ENCODE measurements at regions not wholly inside any gene's neighbourhood (a gene's known extent, or its start where the extent isn't known, plus 50 kb on each side); places are given as distances from the start of the nearest gene placed in this dataset.
"Not testable (repeated sequence)": the region's sequence is repeated elsewhere in the genome, so short reads cannot be mapped to it uniquely, and the experiment has no call there.

DNA sequence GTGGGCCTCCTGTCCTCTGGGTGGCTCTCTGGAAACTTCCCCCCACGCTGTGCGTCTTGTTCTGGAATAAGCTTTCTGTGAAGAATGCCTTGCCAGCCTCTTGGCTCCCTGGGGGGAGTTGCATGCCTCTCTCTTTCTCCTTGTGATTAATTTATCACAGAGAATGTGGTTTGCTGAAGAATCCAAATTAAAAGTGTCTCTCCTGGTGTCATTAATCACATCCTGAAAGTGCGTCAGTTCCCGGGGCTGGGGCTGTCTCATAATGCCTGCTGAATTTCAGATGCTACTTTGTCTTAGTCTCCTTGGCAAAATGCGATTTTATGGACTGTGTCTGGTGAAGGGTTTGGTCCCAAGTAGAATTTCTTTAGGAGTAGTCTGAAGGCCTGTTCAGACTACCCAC, 787.7 kb upstream of the TMEM132C start:
- no peak for DNase-seq

DNA sequence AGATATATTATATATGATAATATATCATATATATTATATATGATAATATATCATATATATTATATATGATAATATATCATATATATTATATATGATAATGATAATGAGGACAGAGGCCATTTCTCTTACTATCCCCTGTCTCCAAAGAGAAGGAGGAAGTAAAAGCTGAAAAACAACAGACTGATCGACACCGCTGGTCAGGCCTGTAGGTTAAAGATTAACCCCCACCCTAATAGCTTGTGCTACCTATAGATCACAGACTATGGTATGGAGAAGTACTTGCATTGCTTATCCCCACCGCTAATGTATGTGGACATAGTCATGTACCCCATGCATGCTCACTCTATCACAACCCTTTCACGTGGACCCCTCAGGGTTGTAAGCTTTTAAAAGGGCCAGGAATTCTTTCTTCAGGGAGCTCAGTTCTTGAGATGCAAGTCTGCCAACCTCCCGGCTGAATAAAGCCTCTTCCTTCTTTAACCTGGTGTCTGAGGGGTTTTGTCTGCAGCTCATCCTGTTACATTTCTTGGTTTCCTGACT, 786.1 kb upstream of the TMEM132C start:
- DNase-seq = no peak

DNA sequence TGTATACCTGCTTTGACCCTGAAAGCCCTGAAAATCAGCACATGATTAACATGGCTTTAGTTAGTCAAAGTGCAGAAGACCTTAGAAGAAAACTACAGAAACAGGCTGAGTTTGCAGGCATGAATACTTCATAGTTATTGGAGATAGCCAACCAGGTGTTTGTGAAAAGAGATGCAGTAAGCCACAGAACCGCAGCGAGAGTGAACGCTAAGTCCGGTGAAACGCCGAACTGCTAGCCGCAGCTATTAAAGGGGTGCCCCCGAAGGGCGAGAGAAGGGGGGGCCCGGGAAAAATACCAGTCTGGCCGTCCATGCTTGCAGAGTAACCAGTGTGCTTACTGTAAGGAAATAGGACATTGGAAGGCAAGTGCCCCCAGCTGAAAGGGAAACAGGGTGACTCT, 784.0 kb upstream of the TMEM132C start:
- no peak for DNase-seq

DNA sequence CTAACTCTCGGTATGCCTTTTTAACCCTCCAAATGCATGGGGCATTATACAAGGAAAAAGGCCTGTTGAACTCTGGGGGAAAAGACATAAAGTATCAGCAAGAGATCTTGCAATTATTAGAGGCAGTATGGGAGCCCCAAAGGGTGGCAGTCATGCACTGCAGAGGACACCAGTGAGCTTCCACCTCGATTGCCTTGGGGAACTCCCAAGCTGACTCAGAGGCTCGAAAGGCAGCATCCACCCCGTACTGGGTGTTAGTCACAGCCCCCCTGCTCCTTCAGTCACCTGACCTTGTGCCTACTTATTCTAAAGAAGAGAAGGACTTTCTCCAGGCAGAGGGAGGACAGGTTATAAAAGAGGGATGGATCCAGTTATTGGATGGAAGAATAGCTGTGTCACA, 781.4 kb upstream of the TMEM132C start:
- no peak for DNase-seq

DNA sequence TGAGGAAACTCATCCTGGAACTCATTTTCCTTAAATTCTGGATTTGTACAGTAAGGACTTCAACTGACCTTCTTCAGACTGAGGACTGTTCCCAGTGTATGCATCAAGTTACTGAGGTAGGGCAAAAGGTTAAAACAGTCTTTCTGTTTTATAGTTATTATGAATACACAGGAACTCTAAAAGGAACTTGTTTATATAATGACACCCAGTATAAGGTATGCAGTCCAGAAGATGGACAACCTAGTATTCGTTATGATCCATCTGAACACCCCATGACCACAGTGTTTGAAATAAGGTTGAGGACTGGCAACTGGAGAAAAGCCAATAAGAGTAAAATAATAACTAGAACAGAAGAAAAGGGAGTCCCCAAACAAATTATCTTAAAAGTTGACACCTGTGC, 779.9 kb upstream of the TMEM132C start:
- no peak for DNase-seq

DNA sequence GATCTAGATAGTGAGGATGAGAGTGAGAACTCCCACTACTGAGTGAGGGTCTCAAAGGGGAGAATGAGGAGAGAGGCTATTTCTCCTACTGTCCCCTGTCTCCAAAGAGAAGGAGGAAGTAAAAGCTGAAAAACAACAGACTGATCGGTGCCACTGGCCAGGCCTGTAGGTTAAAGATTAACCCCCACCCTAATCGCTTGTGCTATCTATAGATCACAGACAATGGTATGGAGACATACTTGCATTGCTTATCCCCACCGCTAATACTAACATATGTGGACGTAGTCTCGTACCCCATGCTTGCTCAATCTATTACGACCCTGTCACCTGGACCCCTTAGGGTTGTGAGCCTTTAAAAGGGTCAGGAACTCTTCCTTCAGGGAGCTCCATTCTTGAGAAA, 777.9 kb upstream of the TMEM132C start:
- no peak for DNase-seq

DNA sequence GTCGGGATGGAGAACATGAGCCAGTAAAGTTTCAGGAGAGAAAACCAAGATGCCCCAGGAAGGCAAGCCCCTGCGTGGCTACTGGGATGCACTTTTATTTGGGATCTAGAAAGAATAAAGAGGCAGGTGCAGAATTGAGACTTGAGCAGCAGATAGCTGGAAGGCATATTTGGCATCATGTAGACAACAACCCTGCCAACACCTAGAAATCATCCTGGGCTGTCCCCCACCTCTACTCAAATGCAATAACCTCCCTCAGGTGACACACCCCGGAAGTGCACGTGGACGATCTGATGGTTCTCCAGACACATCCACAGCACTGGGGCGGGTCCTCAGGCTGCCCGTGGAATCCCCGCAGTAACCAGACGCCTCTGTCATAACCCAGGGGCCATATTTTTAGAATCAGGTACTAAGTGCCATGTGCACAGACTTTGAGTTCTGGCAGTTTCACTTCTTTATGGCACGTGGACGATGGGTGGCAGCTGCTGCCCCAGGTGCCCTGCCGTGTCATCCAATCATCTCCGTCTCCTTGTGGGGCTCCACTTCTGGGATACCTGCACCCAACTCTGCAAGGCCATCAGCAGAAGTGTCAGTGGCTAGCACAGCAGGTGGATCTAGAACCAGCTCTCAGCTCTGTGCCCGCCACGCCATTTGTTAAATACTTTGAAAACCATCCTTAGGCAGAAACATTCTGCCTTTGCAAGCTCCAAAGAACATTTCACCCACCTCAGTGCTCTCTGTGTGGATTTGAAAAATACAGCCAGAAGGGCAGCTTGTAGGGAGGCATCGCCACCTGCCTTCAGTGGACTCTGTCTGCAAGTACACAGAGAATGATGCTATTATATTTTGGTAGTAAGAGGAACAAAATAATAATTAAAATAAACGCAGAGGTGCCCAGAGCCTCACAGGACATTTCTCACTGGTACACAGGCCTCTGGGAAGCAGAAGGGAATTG, 771.7 kb upstream of the TMEM132C start:
- peak in 1 of 2 experiments; percentile 46 for DNase-seq

DNA sequence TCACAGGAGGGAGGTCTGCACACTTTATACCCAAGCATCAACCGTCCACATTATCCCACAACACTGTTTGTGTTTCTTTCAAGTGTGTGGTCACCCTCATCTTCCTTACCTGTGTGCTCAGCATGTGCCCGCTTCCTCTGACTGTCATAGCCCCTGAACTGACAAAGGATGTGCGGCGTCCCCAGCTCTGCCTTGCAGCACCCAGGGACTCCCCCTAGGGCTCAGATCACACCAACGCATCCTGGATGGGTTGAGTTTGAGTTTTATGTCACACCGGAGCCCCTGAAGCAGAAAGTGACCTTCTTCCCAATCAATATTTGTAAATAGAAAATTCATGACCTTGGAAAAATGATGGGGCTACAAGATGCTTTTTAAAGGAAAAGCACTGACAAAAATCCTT, 770.7 kb upstream of the TMEM132C start:
- DNase-seq = no peak

DNA sequence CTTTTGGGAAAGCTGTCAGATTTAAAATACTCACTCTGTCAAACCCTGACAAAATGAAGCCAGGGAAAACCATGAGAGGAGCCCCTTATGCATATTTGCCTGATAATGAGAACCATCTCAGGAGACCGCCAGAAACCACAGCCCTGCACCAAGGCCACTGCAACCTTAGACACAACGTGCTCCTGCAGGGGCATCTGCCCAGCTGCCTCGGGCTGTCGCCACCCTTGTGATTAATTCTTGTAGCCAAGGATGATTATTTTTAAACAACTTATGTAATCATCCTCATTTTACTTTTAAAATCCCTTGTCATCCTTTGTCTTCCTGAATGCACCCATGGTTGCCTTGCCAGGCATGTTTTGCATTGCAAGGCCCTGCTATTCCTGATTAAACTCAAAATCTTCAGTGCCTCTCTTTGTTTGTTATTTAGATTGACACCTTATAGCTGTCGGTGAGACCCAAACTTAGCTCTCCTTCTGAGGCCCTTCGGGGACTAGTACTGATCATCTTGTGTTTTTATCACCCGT, 766.4 kb upstream of the TMEM132C start:
- DNase-seq = no peak

DNA sequence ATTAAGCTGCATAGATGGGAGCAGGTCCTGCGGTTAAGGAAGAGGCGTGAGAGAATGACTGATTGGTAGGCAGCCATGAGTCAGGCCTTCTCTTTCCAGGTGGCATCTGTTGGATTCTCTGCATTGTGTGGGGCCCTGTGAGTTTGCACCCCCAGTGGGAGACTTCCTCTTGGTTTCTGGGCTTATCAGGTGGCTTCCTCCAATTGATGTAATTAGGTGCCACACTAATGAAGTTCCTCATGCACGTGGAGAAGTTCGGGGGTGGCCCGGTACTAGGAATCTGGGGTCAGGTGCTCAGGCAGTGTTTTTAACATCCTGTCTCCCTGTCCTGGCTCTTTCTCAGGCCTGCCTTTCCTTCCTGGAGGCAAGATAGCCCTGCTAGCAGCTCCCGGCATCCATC, 765.1 kb upstream of the TMEM132C start:
- DNase-seq = no peak

DNA sequence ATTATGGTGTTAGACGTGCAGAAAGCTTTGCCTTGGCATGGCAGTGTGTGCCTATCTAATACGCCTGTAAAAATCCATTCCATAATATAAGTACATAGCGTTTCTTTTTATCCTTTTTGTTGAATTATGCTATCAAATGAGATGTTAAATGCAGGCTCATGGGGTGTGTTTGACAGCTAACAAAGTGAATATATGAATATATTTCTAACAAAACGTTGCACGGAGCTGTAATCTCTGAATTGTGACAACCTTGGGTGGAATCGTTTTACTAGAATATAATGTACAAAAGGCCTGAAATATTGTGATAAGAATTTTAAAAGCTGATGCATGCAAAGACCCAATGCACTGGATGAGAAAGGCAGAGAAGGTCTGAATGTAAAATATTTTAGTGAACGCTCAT, 763.7 kb upstream of the TMEM132C start:
- no peak for DNase-seq

DNA sequence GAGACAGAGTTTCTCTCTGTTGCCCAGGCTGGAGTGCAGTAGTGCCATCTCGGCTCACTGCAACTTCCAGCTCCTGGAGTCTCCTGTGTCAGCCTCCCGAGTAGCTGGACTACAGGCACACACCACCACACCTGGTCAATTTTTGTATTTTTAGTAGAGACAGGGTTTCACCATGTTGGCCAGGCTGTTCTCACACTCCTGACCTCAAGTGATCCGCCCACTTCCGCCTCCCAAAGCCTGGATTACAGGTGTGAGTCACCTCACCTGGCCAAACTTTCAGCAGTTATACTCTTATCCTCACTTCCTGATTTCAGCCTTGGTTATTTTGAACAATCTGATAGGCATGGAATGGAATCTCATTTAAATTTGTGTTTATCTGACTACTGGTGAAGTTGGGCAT, 763.0 kb upstream of the TMEM132C start:
- not testable (repeated sequence) for DNase-seq

DNA sequence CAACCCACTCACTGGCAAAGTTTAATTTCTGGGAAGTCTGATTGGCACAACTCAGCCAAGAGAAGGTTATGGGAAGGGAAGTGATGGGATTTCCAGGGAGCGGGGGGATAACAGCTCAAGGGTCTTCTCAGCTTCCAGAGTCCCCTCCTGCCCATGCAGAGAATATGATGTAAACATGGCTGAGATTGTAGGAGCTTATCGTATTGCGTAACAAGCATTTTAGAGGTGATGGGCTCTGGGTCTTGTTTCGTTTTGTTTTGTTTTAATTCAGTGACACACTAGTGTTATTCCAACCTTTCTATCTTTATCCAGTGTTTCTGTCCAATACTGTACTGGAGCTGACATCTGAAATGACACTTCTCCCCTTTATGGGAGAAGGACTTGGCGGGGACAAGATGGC, 762.1 kb upstream of the TMEM132C start:
- DNase-seq = no peak

DNA sequence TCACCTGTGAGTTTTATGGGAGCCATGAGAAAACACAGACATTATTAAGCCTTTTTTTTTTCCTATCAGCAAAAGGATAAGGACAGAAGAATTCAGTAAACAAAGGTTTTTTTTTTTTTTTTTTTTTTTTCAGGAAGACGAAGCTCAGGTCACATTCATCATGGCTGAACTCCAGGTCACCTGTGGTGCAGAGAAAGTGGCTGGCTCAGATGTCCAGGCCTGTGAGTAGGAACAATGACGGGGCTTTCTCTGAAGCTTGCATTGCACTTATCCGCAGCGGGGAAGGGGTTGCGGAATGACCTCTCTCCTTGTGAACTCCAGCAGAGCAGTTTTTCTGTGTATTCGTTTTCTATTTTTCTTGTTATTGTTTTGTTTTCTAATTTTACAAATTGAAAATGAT, 759.6 kb upstream of the TMEM132C start:
- DNase-seq = no peak

DNA sequence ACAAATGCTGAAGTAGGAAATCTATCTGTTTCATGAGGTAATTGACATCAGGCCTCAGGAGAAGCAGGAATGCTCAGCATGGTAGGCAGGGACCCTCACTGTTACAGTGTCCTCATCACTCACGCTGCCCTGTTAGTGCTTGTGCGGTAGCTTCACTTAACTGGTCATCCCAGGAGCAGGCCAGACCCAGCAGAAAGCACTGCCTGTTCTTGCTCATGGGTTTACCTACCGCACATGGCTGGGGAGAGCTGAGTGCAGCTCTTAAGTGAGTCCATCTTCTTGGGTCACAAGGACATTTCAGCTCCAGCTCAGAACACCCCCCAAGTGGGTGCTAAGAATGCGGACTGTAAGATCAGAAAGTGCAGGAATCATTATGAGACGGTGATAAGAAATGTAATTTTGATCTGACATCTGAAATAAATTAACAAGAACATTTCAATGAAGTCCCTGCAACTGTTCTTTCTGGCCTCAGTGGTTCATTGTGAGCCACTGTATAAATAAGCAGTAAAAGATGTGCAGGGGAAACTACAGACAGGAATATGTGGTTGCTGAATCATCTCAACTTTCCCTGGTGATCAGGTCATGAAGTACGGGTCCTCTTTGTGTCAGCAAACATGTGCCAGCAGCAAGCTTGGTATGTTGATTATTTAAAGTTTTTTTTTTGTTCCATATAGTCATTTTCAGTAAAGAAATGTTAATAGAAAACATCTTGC, 757.7 kb upstream of the TMEM132C start:
- DNase-seq = no peak

DNA sequence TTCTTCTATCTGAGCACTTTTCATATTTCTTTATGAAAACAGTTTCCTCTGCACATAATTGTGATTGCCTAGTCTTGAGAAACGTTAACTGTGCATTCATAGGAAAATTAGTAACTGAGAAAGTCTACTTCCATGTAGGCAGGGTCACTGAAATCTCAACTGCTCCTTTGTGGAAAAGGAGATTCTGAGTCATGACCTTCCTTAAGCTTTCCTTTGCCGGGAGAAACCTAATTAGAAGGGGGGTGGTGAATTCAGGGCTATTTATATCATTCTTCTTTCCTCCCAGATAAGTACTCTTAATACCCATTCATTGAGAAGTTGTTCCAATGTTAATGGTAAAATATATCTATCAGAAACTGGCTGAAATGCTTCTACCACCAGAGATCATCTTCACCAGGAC, 751.0 kb upstream of the TMEM132C start:
- DNase-seq = no peak

DNA sequence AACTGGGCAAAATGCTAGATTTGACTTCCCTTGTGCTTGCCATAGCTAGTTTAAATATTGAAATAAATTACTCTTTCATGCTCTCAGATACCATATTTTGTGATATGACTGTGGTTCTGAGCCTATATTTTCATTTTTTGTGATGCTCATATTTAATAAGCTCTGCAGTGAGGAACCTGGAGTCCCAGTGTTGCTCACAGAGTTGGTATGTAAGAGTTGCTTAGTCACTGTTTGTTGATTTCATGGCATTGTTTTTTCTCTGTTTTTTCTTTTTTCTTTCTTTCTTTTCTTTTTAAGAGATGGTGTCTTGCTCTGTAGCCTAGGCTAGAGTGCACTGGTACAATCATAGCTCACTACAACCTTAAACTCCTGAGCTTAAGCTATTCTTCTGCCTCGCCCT, 750.5 kb upstream of the TMEM132C start:
- DNase-seq = no peak

DNA sequence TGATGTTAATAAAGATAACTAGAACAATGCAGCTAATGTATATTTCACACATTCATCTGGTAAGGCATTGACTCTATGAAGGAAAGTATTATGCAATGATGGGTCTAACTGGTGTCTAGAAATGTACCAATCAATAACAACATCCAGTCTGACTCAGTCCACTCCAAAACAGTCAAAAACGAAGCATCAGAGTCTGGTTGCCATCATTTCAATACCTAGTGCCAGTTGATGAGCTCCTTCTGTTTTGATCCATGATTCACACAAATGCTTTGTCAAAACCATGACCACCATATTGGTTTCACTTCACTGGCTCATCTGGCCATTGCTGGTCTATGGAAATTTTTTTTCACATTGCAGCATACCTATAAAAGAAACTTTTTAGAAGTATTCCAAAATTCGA, 747.2 kb upstream of the TMEM132C start:
- no peak for DNase-seq

DNA sequence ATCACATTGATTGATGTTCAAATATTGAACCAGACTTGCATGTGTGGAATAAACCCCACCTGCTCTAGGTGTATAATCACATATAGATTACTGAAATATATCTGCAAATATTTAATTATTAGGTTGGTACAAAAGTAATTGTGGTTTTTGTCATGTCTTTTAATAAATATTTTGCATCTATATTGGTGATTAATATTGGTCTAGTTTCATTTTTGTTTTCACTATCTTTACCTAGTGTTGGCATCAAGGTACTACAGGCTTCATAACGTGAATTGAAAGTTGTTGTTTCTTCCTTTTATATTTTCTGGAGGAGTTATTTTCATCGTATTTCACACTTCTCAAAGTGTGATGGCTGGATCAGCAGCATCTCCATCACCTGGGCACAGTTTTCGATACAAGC, 740.0 kb upstream of the TMEM132C start:
- DNase-seq = no peak

DNA sequence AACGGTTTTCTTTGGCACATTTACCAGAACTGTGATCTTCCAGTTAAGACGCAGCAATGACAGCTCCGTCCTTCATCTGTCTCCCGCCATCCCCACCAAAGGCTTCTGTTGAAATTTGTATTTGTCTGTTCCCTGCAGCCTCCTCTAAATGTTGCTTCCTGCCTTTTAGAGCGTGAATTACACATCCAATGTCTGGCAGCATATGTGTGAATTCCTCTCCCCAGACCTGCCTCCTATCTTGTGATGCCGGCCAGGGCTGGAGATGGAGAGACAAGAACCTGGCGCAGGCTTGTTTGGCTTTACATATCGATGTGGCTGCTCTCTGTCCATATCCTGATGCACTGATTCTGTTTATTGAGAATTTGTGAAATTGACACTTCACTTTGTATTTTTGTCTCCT, 738.4 kb upstream of the TMEM132C start:
- DNase-seq = no peak

DNA sequence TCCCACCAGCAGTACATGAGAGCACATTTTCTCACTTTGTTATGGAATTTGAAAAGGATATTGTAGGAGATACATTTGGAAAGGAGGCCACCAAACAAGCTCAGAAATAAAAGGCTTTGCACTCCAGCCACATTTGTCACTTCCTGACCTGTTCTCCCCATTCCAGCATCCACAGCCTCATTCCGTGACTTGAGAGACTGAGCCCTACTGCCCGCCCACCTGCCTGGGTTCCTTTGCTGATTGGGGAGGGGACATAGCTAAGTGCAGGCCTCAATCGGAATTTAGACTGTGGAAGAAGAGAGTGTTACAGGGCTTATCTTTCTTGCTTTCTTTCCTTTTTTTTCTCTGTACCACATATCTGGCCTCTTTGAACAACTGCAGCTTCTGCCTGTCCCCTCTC, 735.4 kb upstream of the TMEM132C start:
- no peak for DNase-seq

DNA sequence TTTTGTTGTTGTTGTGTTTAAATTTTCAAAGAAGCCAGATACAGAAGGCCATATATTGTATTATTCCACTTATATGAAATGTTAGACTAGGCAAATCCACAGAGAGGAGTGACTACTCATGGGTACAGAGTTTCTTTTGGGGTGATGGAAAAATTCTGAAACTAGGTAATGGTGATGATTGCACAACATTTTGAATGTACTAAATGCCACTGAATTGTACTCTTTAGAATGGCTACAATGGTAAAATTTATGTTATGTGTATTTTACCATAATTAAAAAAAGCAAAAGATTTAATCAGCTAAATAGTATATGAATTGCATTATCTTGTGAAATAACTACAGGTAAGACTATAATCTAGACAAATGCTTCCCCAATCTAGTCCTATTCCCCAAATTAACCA, 733.6 kb upstream of the TMEM132C start:
- DNase-seq = no peak

DNA sequence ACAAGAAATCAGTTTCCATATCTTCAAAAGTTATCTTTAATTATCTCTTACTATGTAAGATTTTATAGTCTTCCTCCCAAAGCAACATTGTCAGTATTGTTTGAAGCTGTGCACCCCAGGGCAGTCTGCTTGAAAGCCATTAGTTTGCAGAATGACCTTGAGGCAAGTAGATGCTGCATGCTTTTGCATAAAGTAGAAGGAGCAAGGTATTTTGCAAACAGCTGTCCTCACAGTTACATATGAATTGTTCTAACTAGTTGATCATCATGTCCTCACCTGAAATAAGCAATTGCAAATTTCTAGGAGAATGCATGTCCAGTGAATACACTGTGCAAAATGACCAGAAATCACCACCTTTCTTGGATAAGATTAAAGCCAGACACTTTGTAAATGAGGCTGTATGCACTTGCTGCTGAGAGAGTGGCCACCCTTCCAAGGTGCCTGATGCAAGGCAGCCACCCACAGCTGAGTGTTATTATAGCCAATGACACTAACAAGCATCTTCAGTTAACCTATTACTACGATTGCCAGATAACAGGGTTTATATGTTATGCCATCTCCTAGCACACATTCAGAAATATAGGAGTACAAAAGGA, 730.0 kb upstream of the TMEM132C start:
- no peak for DNase-seq
